Right lung (tissue), 2 donors: ENCODE measurements at regions not wholly inside any gene's neighbourhood (a gene's known extent, or its start where the extent isn't known, plus 50 kb on each side); places are given as distances from the start of the nearest gene placed in this dataset.
"Not testable (repeated sequence)": the region's sequence is repeated elsewhere in the genome, so short reads cannot be mapped to it uniquely, and the experiment has no call there.

Source experiments
- DNase-seq, 2 donors: peaks; one replicate each; pipeline ENCODE4 v3.0.0-alpha.2; 2013

DNA sequence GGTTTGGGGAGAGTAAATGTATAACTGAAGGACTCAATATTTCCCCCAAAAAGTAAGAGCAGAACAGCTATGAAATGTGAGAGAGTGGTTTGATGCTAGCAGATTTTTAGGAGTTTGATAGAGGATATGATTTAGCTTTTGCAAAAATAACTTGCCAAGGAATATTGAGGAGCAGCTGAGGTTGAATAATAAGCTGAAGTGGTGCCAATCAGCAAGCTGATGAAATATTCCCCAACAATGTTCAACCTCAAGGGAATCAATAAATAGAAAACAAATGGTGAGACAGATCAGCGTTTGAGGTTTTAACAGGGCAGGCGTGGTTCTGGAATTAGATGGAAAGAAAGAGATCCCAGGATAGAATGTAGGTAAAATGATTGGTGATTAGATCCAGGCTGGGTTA, 413.4 kb upstream of the ADAMTS5 start:
- no peak for DNase-seq

DNA sequence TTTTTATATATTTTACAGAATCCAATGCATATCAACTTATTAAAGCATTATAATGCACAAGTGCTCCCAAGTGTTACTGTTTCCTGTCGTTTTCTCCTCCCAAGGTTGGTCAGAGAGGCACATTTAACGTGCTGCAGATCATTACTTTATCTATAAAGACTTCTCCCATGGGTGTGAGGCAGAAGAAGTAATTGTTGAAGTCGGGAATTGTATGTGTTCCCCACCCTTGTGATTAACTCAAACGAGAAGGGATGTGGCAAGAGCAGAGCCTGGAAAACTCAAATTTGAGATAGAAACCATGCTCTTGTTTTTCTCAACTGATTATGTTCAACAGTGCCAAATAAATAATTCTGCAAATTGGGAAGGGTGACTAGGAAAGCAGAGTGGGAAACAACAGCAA, 412.5 kb upstream of the ADAMTS5 start:
- no peak for DNase-seq

- no peak for DNase-seq
Measured at GRCh38 chr21:27372381-27372780, 405.5 kb upstream of the ADAMTS5 start.

DNA sequence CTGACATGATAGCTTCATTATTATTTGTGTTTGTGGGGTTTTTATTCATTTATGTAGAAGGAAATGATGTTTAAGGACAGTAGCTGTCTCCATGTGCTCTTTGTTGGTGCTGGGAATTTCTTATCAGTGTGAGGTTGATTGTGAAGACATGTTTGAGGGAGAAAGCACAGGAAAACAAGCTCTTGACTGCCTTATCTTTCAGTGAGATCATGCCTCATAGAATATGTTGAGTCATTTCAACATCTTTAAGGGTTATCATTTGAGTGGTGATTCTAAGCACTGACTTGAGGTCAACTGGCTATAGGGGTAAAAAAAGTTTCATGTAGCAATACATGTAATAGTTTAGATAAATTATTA, 405.1 kb upstream of the ADAMTS5 start:
- DNase-seq, result no peak

DNA sequence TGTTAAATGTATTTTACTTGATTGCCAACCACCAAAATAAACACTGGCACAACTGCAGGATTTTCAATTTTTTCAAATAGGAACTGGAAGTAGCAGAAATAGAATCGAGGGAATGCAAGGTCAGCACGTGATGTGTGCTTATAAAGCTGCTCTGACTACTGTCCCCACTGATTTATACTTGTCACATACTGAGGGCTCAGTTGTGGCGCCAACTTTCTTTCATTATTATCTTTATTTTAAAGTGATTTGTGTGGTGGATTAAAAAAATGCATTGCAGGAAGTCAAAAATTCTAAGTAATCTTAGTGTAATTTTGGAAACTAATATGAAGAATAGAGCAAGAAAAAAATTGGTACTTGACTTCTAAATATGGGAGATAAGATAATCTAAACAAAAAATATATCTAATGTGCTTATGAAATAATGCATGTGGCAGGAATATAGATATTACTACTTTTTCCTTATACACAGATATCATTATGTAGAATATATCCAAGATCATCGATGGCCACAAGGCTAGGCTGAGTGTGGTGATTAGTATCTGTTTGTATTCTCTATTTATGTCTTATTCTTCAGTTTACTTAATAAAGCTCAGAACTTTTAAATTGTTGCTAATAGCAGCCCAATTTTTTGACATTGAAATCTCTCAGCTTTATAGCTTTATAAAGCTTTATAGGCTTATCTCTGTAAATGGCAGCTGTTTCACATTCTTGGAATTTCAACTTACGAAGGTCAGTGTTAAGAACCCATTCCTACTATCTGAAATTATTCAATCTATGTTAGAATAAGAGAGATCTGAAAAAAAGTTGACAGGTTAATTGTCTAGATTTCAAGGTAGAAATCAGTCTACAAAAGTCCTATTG, 404.5 kb upstream of the ADAMTS5 start:
- DNase-seq, result peak; percentile 78 to 80

DNA sequence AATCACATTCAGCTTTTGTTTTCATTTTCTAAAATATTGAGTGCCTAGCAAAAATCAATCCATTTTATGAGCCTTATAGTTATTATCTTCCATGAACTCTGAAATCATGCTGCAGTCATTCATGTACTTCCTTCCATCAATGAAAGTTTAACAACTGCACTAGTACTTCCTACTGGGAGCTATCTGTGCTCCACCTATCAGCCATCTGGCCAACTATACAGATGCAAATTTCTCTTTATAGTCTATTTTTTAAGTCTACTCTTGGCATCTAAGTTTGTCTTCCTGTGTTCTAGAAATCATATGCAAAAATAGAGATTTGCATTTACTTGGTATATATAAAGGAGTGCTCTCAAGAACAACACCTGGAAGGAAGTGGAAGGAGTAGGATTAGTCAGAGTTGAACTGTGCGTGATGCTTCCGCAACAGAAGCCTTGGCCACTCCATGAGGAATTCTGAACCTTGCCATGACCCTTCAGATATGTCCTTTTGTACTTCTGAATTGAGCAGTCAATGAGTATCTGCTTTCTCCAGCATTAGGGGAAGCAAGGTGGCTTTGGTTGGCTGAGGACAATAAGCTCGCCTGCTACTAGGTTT, 403.2 kb upstream of the ADAMTS5 start:
- DNase-seq, result no peak

GRCh38 chr21:27369234-27369633, 402.3 kb upstream of the ADAMTS5 start:
- no peak for DNase-seq

DNA sequence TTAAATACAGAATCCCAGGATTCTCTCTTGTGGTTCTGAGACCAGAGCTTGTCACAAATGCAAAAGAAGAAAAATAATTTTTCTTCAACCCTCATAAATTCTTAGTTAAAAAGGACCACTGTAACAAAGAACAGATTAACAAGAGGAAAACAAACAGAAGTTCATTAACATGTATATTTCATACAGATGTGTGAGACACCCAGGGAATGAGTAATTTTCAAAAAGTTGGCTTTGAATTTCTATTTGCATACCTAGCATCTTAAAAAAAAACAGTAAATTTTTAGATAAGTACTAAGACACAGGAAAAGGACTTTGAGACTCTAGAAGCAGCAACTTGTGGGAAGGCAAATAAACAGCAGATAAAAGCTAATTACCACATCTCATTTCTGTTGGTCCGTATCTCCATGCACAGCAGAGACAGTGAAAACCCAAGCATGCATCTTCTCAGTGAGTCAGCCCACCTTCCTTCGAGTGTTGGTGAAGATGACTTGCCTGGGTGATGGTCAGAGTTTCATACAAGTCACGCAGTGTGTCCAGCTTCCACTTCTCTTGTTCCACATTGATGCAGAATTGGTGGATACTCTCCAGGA, 399.9 kb upstream of the ADAMTS5 start:
- no peak for DNase-seq

- no peak for DNase-seq
Measured at GRCh38 chr21:27366036-27366435, 399.1 kb upstream of the ADAMTS5 start.

DNA sequence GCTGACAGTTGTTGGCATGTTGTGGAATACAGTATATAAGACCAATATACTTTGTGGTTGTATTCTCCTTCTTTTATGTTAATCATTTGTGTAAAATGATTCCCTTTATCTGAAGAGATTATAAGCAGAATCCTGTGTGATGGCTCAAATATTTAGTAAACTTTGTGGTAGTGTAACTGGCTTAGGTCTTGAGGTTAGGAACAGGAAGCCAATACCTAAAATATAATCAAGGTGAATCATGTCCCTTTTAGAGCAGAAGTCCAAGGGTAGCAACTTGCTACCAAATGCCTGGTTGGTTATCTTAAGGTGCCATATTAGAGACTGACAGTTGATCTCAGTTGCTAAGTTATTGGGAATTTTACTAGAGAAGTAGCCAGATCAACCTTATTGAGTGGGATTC, 398.5 kb upstream of the ADAMTS5 start:
- no peak for DNase-seq

GRCh38 chr21:27363719-27364477, 397.0 kb upstream of the ADAMTS5 start:
- DNase-seq, result no peak

GRCh38 chr21:27362249-27362648, 395.4 kb upstream of the ADAMTS5 start:
- DNase-seq, result no peak

DNA sequence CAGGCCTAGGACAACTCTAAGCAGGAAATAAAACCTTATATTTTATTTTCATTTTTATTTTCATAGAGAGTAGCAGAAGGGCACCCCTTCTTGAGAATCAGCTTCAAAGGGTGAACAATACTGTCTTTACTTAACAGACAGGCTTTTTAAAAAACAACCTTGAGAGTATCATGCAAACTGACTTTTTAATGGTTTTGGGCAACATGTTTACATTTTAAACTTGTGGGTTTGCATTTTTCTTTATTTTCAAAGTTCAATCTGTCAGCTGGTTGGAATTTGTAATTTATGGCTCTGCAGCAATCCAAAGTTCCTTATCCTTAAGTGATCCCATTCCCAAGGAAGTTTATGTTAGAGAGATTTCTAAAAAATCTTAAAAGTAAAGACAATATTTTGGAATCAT, 392.3 kb upstream of the ADAMTS5 start:
- no peak for DNase-seq

- no peak for DNase-seq
Measured at GRCh38 chr21:27352885-27353284, 386.0 kb upstream of the ADAMTS5 start.

- DNase-seq, result no peak
Measured at GRCh38 chr21:27346041-27346448, 379.2 kb upstream of the ADAMTS5 start.

DNA sequence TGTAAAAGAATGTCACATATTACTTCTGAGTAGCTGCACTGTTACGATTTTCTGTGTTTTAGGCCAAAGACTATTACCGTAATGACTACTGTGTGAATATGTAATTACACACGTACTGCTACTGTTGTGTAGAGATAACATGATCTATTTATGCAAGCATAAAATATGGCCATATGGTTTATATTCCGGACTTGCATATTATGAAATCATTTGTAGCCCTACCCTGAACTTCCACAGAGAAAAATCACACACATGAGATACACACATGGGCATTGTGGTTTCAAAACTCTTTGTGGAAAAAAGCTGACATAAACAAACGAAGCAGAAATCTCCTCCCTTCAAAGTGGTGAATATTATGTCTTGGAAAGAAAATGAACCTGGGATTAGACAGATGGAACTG, 373.0 kb upstream of the ADAMTS5 start:
- DNase-seq, result peak; percentile 0 to 10

DNA sequence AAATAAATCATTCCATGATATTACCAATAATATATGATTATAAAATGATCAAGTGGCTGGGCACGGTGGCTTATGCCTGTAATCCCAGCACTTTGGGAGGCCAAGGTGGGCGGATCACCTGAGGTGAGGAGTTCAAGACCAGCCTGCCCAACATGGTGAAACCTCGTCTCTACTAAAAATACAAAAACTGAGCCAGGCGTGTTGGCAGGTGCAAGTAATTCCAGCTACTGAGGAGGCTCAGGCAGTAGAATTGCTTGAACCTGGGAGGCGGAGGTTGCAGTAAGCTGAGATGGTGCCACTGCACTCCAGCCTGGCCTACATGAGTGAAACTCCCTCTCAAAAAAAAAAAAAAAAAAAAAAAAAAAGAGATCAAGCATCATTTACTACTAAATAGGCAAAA, 371.1 kb upstream of the ADAMTS5 start:
- not testable (repeated sequence) for DNase-seq

DNA sequence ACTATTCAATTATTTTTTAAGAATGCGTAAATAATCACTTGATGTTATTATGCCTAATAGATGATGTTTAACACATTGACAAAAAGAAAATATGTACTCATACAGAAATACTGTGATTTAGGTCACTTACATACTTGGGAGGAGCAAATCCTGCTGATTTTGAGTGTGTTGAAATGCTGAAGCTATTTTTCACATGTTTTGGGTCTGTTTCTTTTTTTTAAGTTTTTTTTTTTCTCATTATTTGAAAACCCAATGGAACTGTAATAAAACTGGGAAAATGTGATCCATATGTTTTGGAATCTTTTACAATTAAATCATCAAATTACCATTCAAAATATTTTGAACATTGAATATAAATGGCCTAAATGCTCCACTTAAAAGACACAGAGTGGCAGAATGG, 366.2 kb upstream of the ADAMTS5 start:
- DNase-seq, result no peak

GRCh38 chr21:27329255-27329851, 362.5 kb upstream of the ADAMTS5 start:
- peak; percentile 71 to 78 for DNase-seq

GRCh38 chr21:27326301-27326700, 359.4 kb upstream of the ADAMTS5 start:
- DNase-seq, result no peak

- no peak for DNase-seq
Measured at GRCh38 chr21:27323331-27323730, 356.4 kb upstream of the ADAMTS5 start.

- DNase-seq, result no peak
Measured at GRCh38 chr21:27321791-27322190, 354.9 kb upstream of the ADAMTS5 start.
